AG04449 (cell line): ENCODE measurements at regions not wholly inside any gene's neighbourhood (a gene's known extent, or its start where the extent isn't known, plus 50 kb on each side); places are given as distances from the start of the nearest gene placed in this dataset.
A peak's percentile ranks its signal among the peaks of the same experiment; 100 is the strongest.

Experiments
- CTCF ChIA-PET: fragments of 350-600 bp; formaldehyde crosslinking; extraction: SDS; loops from one replicate; lab custom pipeline; 2021; ENCODE audit warnings: antibody characterized with exemption; lab: Yijun Ruan, JAX
- POLR2A ChIA-PET: fragments of 400-600, 350-600 bp; formaldehyde crosslinking; extraction: SDS; loops from one replicate; lab custom pipeline; 2020; ENCODE audit warnings: antibody characterized with exemption, inconsistent platforms; lab: Yijun Ruan, JAX
- DNase-seq: peaks from one replicate; pipeline ENCODE4 v3.0.0-alpha.2; 2010; ENCODE audit warnings: low read depth, low spot score
- H3K4me3 ChIP-seq: 2 replicates; pipeline ENCODE4 v1.5.1; 2011; ENCODE audit warnings: low read depth, mild to moderate bottlenecking, control low read depth, low read length
- CTCF ChIP-seq: IDR thresholded peaks from one replicate; pipeline ENCODE4 v1.5.1; 2011; ENCODE audit warnings: mild to moderate bottlenecking, moderate library complexity, low read length, control low read depth, inconsistent platforms; ENCODE audit not compliant: insufficient read depth; ENCODE audit errors: missing control alignments

- no peak for TF ChIP-seq CTCF
These were observed 154.0 kb upstream of the ELAC2 start for GRCh38 chr17:13171790-13172189.

GRCh38 chr17:13162361-13162760 is 144.5 kb upstream of the ELAC2 start:
- H3K4me3 ChIP-seq = no peak overlapping the region
- no peak for DNase-seq
- no peak for TF ChIP-seq CTCF
- CTCF ChIA-PET = no interaction called here
- POLR2A ChIA-PET = no interaction called here

More at GRCh38 chr17:13171790-13172189, 154.0 kb upstream of the ELAC2 start:
- DNase-seq = no peak
- no peak overlapping the region for H3K4me3 ChIP-seq
- CTCF ChIA-PET = no interaction called here
- POLR2A ChIA-PET = no interaction called here

GRCh38 chr17:13160790-13161189 is 143.0 kb upstream of the ELAC2 start:
- POLR2A ChIA-PET = no interaction called here
- DNase-seq = no peak
- TF ChIP-seq CTCF = no peak
- H3K4me3 ChIP-seq = no peak overlapping the region
- CTCF ChIA-PET = interaction anchor here (0.6 to 3.0 kb wide), 2 partner anchors 46 to 130 kb away, joined by 3 to 9 read pairs; no protein-coding TSS in a partner anchor

- CTCF ChIA-PET = interaction anchor here (0.6 to 3.0 kb wide), 3 partner anchors 34 to 130 kb away, joined by 3 to 9 read pairs (median 3); no protein-coding TSS in a partner anchor
- no peak overlapping the region for H3K4me3 ChIP-seq
- POLR2A ChIA-PET = no interaction called here
- TF ChIP-seq CTCF = no peak
- peak; percentile 53 for DNase-seq
These were observed 142.5 kb upstream of the ELAC2 start for GRCh38 chr17:13160296-13160695.

GRCh38 chr17:13158494-13159240 is 140.8 kb upstream of the ELAC2 start:
- no peak overlapping the region for H3K4me3 ChIP-seq
- ChIA-PET POLR2A (no interaction called here), CTCF (interaction anchor here (1.4 to 3.0 kb wide), 2 partner anchors 11 to 44 kb away, joined by 3 to 9 read pairs; no protein-coding TSS in a partner anchor)
- DNase-seq = no peak
- TF ChIP-seq CTCF = no peak

GRCh38 chr17:13157656-13158055 is 139.8 kb upstream of the ELAC2 start:
- no peak overlapping the region for H3K4me3 ChIP-seq
- POLR2A ChIA-PET = no interaction called here
- no peak for DNase-seq
- TF ChIP-seq CTCF = no peak
- CTCF ChIA-PET = interaction anchor here (3.0 kb wide), 1 partner anchor 43 kb away, joined by 9 read pairs; no protein-coding TSS in a partner anchor
